GM13977 (cell line): ENCODE measurements at regions not wholly inside any gene's neighbourhood (a gene's known extent, or its start where the extent isn't known, plus 50 kb on each side); places are given as distances from the start of the nearest gene placed in this dataset.

Source experiments
- DNase-seq: peaks from one replicate; pipeline ENCODE4 v3.0.0; 2012; ENCODE audit warnings: low spot score
- in situ Hi-C: fragments of 300-500 bp; cut with MboI; formaldehyde crosslinking; loops from one replicate; pipeline ENCODE4 v1.12.0; 2022; ENCODE audit warnings: low sequenced_read_pairs, low pct_unique_long_range_greater_than_20kb, mixed read lengths, inconsistent platforms; ENCODE audit not compliant: unreplicated experiment
- TF ChIP-seq, protein P1 (sequence below): IDR thresholded peaks from 2 replicates; pipeline ENCODE4 v1.5.1; 2012; ENCODE audit warnings: mild to moderate bottlenecking, control low read depth; ENCODE audit not compliant: insufficient read depth; ENCODE audit errors: extremely low read depth, missing control alignments

DNA sequence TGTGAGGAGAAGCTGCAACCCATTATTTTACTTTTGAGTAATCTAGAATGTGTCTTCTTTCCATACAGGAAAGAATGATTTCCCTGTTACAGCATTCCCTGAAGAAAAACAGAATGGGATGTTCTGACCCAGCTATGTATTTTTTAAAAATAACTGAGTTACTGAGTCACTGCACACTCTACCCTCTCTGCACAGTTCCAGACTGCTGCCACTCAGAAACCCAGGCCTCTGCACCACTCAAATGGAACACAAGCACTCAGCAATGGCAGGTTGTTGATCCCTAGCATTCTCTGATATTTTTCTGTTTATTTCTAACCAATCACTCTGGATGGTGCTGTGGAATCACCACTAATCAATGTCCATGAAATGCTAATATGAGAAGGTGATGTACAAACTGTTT is 1300.0 kb upstream of the FAM98A start:
- TF ChIP-seq, protein P1, sequence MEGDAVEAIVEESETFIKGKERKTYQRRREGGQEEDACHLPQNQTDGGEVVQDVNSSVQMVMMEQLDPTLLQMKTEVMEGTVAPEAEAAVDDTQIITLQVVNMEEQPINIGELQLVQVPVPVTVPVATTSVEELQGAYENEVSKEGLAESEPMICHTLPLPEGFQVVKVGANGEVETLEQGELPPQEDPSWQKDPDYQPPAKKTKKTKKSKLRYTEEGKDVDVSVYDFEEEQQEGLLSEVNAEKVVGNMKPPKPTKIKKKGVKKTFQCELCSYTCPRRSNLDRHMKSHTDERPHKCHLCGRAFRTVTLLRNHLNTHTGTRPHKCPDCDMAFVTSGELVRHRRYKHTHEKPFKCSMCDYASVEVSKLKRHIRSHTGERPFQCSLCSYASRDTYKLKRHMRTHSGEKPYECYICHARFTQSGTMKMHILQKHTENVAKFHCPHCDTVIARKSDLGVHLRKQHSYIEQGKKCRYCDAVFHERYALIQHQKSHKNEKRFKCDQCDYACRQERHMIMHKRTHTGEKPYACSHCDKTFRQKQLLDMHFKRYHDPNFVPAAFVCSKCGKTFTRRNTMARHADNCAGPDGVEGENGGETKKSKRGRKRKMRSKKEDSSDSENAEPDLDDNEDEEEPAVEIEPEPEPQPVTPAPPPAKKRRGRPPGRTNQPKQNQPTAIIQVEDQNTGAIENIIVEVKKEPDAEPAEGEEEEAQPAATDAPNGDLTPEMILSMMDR = no peak
- in situ Hi-C loops = no loop called here
- no peak for DNase-seq

DNA sequence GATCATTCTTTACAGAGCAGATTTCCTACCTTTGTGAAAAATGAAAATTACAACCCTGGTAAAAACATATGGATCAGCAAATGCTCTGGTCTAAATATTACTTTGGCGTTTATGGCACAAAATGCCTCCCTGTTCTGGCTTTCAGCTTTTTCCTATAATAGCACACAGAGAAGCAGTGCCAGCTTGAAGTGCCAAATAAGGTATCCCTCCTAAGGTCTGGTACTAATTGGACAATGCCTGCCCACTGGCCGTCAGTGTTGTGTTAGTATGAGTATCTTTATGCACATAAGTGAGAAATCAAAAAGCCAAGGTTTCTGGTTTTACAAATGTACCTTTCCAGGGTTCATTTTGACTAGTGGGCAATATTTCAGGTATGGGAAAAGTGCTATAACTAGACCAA is 1293.7 kb upstream of the FAM98A start:
- TF ChIP-seq, protein P1 = no peak
- in situ Hi-C loops = no loop called here
- no peak for DNase-seq

DNA sequence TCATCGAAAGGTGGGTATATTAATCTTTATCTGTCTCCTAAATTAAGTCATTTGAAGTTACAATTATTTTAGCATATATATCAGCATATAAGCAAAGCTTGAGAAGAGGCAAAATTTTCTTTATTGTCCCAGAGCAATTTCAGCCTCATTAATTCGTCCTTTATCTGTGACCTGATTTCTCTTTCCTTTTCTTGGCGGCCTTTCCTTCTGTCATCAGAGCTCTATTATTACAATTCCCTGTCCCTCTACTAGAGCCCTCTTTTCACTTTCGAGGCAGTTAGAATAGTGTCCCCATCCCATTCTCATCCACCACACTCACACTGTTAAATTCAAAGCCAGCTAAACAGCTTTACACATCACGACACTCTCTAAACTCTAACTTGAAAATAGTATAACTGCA is 1293.2 kb upstream of the FAM98A start:
- in situ Hi-C loops = no loop called here
- TF ChIP-seq, protein P1 = no peak
- DNase-seq = no peak

DNA sequence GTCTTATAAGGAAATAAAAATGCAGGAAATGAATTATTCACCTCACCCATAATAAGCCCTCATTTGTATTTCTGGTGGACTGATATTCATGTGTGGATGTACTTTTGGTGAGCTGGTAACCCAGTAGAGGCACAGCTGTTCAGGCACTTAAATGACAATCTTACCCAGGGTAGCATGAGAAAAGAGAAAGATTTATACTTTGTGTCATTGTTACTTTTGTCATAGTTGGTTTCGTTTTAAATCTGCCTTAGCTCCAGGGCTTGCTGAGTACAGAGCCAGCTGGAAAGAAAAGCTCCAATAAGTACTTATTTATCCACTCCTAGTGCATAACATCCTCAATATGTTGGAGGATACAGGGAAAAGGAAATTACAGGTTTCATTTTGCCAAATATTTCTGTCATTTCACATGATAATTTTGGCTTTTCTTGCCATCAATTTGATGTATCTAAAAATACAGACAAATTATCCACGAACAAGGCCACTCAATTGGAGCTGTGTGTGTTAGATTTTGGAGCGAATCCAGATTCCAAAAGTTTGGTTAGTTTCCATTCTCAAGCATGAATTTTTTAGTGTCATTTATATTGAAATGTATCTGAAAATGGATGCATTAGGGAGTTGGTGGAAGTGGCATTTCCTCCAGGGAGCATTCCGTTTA is 1276.1 kb upstream of the FAM98A start:
- DNase-seq = no peak
- TF ChIP-seq, protein P1 = no peak
- in situ Hi-C loops = no loop called here

DNA sequence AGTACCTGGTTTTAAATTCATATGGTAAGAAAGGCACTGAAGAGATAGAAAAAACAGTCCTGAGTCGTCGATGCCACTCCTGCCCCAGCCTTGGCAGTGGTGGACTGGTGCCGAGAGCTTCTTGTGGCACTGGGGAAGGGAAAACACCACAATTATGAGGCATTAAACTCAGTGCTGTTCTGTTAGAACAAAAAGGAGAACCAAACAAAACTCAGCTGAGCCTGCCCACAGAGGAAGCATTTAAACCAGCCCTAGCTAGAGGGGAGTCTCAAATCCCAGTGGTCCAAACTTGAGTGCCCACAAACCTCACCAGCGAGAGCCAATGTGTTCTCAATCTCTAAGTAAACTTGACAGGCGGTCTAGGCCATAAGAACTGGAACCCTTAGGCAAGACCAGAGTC is 1254.5 kb upstream of the FAM98A start:
- in situ Hi-C loops = no loop called here
- no peak for DNase-seq
- TF ChIP-seq, protein P1 = no peak

DNA sequence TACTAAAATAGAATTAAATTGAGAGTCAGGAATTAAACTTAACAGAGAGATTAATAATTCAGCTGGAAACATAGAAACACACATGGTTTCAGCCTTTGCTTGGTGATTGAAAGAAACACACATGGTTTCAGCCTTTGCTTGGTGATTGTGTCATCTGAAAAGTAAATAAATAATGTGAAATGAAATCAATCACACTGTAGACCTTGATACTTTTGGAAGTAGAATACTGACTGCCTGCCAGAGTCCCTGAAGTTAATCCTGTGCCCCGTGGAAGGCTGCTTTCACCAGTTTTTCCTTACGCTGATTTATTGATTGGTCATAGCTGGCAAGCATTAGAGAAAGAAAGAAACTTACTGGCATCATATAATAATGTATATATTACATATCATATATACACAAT is 1252.7 kb upstream of the FAM98A start:
- no peak for DNase-seq
- TF ChIP-seq, protein P1 = no peak
- in situ Hi-C loops = no loop called here
